Fibroblast of villous mesenchyme (primary cell): ENCODE measurements at regions not wholly inside any gene's neighbourhood (a gene's known extent, or its start where the extent isn't known, plus 50 kb on each side); places are given as distances from the start of the nearest gene placed in this dataset.
"Not testable (repeated sequence)": the region's sequence is repeated elsewhere in the genome, so short reads cannot be mapped to it uniquely, and the experiment has no call there.

ENCODE experiments used
- DNase-seq: peaks from one replicate; pipeline ENCODE4 v3.0.0-alpha.2; 2010; ENCODE audit warnings: low read depth
- H3K4me3 ChIP-seq: 2 replicates; pipeline ENCODE4 v1.5.1; 2011; ENCODE audit warnings: low read depth, mild to moderate bottlenecking, low read length
- CTCF ChIP-seq: IDR thresholded peaks from 2 replicates; pipeline ENCODE4 v1.5.1; 2012; ENCODE audit warnings: low read depth, mild to moderate bottlenecking, low read length; ENCODE audit not compliant: insufficient read depth

- TF ChIP-seq CTCF: no peak
- no peak overlapping the region for H3K4me3 ChIP-seq
- DNase-seq: no peak
Measured at GRCh38 chr7:112945046-112945445, 141.6 kb downstream of the GPR85 start.

DNA sequence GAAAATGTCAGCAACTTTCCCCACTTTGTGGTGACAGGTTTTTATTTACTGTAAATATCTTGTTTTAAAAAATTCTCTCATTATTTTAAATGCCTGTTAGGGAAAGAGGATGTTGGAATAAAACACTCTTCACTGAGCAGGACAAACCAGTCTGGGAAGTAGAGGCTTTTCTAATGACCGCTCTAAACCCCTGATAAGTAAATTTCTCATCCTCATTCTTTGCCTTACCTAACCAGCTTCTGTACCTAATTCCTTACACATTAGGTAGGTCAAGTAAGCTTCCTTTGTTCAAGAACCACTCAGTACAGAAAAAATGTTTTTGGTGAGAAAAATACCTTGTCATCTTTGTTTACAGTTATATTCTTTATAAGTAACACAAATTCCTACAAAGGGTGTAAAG is 143.6 kb downstream of the GPR85 start:
- H3K4me3 ChIP-seq: no peak overlapping the region
- DNase-seq: no peak
- no peak for TF ChIP-seq CTCF

DNA sequence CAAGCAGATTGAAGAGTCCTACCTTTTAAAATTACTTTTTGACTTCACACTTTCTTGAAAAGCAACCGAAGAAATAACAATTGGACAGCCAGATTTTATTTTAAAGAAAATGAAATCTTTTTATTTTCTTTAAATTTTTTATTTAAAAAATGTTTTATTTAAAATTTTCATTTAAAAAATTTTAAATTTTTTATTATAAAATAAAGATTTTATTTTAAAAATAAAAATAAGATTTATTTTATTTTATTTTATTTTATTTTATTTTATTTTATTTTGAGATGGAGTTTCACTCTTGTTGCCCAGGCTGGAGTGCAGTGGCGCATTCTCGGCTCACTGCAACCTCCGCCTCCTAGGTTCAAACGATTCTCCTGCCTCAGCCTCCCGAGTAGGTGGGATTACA is 144.5 kb downstream of the GPR85 start:
- DNase-seq, H3K4me3 ChIP-seq: not testable (repeated sequence)

DNA sequence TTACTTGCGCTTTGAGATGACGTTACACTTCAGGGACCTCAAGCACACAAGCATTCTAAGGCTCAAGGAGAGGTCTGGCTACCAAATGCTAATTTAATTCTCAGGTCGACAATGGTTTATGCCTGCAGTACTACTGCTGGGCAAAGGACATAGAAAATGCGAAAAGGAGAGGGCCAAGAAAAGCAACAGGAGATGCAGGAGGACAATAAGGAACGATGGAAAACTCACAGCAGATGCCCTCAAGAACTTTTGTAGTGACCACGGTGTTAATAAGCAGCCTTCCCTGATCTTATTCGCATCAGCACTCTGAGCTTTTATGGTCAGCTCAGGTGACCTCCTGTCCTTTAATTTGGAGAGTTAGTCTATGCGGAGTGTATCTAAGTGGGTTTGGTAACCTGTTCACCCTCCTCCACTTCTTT is 146.3 kb downstream of the GPR85 start:
- TF ChIP-seq CTCF: no peak
- peak overlapping the region; percentile 94 for H3K4me3 ChIP-seq
- no peak for DNase-seq

DNA sequence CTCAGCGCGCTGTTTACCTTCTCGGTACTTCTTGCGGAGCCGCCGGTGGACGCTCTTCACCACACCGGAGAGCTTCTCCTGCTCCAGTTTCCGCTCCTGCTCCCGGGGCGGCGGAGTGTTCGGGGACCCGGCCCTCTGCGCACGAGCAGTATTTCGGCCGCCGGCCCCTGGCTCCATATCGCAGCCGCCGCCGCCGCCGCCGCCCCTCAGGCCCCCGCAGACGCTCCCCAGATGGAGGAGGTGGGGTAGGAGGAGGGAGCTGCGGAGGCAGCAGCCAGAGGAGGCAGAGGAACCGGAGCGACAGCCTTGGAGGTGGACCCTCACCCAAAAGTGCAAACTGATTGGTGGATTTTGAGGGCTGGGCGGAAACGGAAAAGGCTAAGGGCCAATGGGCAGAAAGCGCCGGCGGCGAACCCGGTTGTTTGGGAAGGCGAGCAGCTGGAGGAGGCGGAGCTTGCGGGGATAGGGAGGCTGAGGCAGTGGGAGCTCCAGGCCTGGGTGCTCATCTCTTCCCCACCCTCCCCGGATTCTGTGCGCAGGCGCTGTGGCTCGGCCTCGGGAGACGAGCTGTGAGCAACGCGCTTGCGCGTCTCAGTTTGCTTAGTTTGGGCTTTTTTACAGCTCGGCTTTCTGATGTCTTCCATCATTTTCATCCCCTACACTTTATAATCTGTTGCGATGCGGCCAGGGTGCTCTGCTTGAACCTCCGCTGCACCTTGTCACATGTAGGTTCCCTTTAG is 146.9 kb downstream of the GPR85 start:
- peak; percentile 99 for DNase-seq
- H3K4me3 ChIP-seq: peak overlapping the region; percentile 94
- no peak for TF ChIP-seq CTCF

- TF ChIP-seq CTCF: no peak
- DNase-seq: peak; percentile 35
- peak overlapping the region; percentile 94 for H3K4me3 ChIP-seq
Measured at GRCh38 chr7:112938863-112939573, 147.6 kb downstream of the GPR85 start.

DNA sequence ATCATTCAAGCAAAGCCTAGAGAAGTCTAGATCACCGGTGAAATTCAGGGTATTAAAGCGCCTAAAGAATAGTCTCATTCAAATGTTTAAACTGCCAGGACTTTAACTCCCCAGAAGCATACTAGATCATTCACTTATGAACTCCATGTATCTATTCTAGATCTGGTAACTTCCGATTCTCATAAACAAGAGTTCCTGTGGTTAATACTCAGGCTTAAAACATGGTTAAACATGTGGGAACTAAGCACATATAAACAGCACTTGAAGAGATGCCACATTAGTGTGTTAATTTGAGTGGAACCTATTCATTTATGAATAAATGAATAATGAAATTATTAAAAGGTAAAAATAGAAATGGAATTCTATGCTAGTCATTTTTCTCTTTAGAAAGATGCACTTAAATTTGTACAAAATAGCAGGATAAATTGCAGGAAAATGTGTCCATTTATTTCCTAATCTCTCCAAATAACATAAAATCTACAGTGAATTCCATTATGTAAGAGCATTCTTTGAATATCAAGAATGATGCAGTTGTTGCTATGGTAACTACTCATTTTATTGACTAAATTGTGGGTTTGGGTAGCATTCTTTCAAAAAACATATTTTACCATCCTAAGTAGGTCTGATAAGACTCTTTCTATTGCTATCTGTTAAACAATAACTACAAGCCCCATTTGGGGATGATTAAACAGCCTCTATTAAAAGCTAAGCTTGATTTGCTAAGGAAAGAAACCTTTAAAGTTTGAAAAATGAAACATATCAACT is 147.6 kb upstream of the TMEM168 start:
- TF ChIP-seq CTCF: no peak
- peak; percentile 61 for DNase-seq
- H3K4me3 ChIP-seq: peak overlapping the region; percentile 94
